ENCODE measurements at regions not wholly inside any gene's neighbourhood (a gene's known extent, or its start where the extent isn't known, plus 50 kb on each side); places are given as distances from the start of the nearest gene placed in this dataset.

DNA sequence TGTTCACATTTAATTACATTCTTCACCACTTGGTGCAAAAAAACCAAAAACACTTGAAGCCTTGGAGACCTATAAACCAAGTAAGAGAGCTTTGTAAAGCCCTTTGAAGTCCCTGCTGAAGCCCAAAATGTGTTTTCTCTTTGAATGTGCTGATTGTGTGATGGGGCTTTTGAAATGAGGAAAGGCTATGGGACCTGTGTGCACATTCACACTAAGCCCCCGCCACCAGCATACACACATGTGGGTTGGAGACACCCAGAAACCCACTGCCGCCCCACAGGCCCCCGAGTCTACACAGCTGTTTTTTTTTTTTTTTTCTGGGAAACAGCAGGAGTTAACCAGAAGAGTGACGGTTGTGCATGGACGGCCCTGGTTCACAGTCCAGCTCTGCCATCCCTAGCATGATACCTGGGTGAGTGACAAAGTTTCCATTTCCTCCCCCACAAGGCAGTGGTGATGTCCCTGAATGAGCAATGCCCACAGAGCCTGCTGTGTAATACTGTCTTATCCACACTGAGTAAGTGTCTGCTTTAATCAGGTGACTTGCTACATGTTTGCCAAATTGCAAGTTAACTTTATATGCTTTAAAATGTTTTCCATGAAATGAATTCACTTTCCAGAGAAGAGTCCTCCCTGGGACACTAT is 154.6 kb upstream of the GDF10 start:
- no peak overlapping the region for H3K4me3 ChIP-seq
- no peak for DNase-seq (ENCODE audit: low spot score)
- H3K36me3 ChIP-seq, result no peaks in the 10 kb centered on the region
- H3K4me1 ChIP-seq, result no peaks in the 10 kb centered on the region
- no peaks in the 10 kb centered on the region for H3K27me3 ChIP-seq
- H3K9me3 ChIP-seq, result no peaks in the 10 kb centered on the region
- no peak overlapping the region for H3K27ac ChIP-seq
- no peak for TF ChIP-seq CTCF (IDR thresholded peaks at IDR 0.05)

DNA sequence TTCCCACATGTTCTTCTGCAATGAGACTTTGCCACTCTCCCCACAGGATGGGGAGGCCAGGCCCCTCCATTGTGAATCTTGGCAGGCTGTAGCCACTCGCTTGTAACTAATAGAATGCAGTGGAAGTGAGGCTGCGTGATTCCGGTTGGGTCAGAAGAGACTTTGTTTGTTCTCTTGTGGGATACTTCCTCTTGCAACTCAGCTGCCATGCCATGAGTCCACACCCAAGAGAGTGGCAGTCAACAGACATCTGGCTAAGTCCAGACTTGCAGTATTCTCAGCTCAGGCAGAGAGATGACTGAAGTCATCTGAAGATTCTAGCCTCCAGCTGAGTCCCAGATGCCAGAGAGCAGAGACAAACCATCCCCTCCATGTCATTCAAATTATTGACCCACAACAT is 153.4 kb upstream of the GDF10 start:
- H3K4me3 ChIP-seq, result no peak overlapping the region
- DNase-seq (ENCODE audit: low spot score), result no peak

GRCh38 chr10:47147186-47147585 is 152.8 kb upstream of the GDF10 start:
- no peaks in the 10 kb centered on the region for H3K27me3 ChIP-seq
- H3K36me3 ChIP-seq, result no peaks in the 10 kb centered on the region
- no peaks in the 10 kb centered on the region for H3K4me1 ChIP-seq
- DNase-seq (ENCODE audit: low spot score), result no peak
- H3K9me3 ChIP-seq, result no peaks in the 10 kb centered on the region
- H3K4me3 ChIP-seq, result no peak overlapping the region
- H3K27ac ChIP-seq, result no peak overlapping the region
- no peak for TF ChIP-seq CTCF (IDR thresholded peaks at IDR 0.05)

More for the DNA sequence above, 153.4 kb upstream of the GDF10 start:
- no peak overlapping the region for H3K27ac ChIP-seq
- no peaks in the 10 kb centered on the region for H3K36me3 ChIP-seq
- H3K4me1 ChIP-seq, result no peaks in the 10 kb centered on the region
- H3K27me3 ChIP-seq, result no peaks in the 10 kb centered on the region
- no peaks in the 10 kb centered on the region for H3K9me3 ChIP-seq
- no peak for TF ChIP-seq CTCF (IDR thresholded peaks at IDR 0.05)

DNA sequence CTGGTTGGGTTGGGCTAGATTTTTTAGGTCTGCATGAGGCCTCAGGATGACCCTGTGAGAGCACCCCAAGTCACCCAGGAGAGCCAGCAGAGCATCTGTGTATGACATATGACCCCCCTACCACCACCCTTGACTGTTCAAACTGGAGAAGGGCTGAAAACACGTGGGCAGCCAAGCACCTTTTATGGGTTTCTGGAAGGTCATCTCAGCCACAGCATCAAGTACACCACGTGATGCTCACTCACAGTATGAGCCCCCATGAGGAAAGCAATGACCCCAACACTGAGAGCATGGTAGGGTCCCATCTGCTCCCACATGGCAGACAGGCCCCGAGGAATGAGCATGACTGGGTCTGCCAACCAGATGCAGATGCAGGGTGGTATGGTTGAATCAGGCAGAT is 149.4 kb upstream of the GDF10 start:
- Histone ChIP-seq H3K27ac (no peak overlapping the region), H3K9me3 (peaks cover 0 to 10% of the 10 kb centered on the region in 2 donors), H3K36me3 (no peaks in the 10 kb centered on the region), H3K27me3 (no peaks in the 10 kb centered on the region), H3K4me3 (no peak overlapping the region), H3K4me1 (no peaks in the 10 kb centered on the region)
- TF ChIP-seq CTCF (IDR thresholded peaks at IDR 0.05), result no peak
- no peak for DNase-seq (ENCODE audit: low spot score)

DNA sequence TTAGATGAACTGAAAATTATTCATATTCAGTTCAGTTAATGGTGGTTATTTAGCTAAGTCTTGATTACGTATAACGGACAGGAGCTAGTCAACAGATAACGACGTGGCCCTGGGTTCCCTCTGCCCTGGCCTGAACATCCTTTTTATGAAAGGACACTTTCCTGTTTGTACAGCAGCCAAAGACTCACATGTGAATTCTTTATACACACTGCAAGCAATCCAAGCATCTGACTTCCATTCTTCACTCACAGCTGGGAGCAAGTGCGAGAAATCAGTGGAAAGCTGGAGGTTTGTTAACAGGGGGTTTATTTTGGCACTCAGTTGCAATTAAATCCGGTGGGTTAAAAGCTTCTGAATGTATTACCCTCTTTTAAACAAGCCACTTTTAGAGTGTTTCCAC is 148.1 kb upstream of the GDF10 start:
- H3K4me1 ChIP-seq, result no peaks in the 10 kb centered on the region
- peaks cover 0 to 13% of the 10 kb centered on the region in 2 donors for H3K9me3 ChIP-seq
- H3K4me3 ChIP-seq, result no peak overlapping the region
- no peaks in the 10 kb centered on the region for H3K27me3 ChIP-seq
- no peak for DNase-seq (ENCODE audit: low spot score)
- TF ChIP-seq CTCF (IDR thresholded peaks at IDR 0.05), result no peak
- no peaks in the 10 kb centered on the region for H3K36me3 ChIP-seq
- no peak overlapping the region for H3K27ac ChIP-seq

DNA sequence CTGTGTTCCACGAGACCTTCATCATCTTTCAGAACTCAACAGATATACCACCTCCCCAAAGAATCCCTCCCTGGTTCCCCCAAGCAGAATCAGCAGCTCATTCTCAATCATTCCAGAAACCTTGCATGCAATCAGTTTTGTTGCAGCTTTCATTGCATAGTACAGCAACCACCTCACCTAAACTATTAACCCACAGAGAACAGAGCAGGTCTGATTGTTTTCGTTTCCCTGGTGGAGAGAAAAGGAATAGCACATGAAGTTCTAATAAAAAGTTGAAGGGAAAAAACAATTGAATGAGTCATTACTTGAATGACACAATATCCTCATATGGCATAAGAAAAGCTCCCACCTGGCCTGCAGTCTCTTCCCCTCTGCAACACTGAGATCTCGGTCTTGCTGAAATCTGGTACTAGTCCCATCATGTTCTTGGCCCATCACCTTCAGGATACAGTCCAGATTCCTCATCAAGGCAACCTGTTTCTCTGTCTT is 147.1 kb upstream of the GDF10 start:
- H3K36me3 ChIP-seq, result no peaks in the 10 kb centered on the region
- no peak for DNase-seq (ENCODE audit: low spot score)
- TF ChIP-seq CTCF (IDR thresholded peaks at IDR 0.05), result peak in 1 of 2 donors; percentile 40
- H3K27me3 ChIP-seq, result no peaks in the 10 kb centered on the region
- H3K27ac ChIP-seq, result no peak overlapping the region
- peaks cover 0 to 13% of the 10 kb centered on the region in 2 donors for H3K9me3 ChIP-seq
- no peaks in the 10 kb centered on the region for H3K4me1 ChIP-seq
- H3K4me3 ChIP-seq, result no peak overlapping the region

Data from right atrium auricular region (tissue), 2 donors.